ENCODE measurements at regions not wholly inside any gene's neighbourhood (a gene's known extent, or its start where the extent isn't known, plus 50 kb on each side); places are given as distances from the start of the nearest gene placed in this dataset.
A peak's percentile ranks its signal among the peaks of the same experiment; 100 is the strongest.
"Not testable (repeated sequence)": the region's sequence is repeated elsewhere in the genome, so short reads cannot be mapped to it uniquely, and the experiment has no call there.

GRCh38 chr13:24563087-24563486 lies 50.5 kb upstream of the PARP4 start:
- ATAC-seq (ENCODE audit: low FRiP score) (no peak), DNase-seq (ENCODE audit: low spot score) (no peak)
- TF ChIP-seq, protein P1, sequence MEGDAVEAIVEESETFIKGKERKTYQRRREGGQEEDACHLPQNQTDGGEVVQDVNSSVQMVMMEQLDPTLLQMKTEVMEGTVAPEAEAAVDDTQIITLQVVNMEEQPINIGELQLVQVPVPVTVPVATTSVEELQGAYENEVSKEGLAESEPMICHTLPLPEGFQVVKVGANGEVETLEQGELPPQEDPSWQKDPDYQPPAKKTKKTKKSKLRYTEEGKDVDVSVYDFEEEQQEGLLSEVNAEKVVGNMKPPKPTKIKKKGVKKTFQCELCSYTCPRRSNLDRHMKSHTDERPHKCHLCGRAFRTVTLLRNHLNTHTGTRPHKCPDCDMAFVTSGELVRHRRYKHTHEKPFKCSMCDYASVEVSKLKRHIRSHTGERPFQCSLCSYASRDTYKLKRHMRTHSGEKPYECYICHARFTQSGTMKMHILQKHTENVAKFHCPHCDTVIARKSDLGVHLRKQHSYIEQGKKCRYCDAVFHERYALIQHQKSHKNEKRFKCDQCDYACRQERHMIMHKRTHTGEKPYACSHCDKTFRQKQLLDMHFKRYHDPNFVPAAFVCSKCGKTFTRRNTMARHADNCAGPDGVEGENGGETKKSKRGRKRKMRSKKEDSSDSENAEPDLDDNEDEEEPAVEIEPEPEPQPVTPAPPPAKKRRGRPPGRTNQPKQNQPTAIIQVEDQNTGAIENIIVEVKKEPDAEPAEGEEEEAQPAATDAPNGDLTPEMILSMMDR (IDR thresholded peaks at IDR 0.05), result no peak

DNA sequence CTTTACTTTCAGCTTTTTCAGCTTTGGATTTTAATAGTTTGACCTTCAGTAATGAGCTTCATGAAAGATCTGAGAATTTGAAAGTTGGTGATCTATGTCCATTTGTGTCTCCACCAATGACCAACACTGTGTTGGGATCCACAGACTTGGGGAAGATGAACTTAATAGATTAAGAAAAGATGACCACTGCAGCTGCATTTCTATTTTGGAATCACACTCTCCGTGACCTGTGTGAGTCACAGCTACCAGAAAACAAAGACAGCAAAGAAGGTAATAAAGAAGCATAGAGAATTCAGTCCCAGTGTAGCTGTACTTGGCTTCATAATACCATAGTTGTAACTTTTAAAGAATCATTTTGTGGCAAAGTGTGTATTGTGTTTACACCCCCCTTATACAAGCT lies 51.4 kb upstream of the PARP4 start:
- ATAC-seq (ENCODE audit: low FRiP score); DNase-seq (ENCODE audit: low spot score): not testable (repeated sequence)

DNA sequence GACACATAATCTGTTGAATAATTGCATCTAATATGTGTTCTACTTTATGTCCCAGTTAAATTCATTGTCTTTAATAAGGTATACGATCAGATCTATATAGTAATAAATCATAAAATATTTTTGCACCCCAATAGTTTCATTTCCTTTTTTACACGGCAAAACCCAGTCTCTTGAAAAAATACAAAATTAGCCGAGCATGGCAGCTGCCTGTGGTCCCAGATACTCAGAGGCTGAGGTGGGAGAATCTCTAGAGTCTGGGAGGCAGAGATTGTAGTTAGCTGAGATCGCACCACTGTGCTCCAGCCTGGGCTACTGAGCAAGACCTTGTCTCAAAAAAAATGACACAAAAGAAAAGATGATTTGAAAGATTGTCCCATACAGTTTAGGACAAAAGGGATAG lies 52.3 kb upstream of the PARP4 start:
- no peak for ATAC-seq (ENCODE audit: low FRiP score)
- TF ChIP-seq, protein P1 (IDR thresholded peaks at IDR 0.05), result no peak

DNA sequence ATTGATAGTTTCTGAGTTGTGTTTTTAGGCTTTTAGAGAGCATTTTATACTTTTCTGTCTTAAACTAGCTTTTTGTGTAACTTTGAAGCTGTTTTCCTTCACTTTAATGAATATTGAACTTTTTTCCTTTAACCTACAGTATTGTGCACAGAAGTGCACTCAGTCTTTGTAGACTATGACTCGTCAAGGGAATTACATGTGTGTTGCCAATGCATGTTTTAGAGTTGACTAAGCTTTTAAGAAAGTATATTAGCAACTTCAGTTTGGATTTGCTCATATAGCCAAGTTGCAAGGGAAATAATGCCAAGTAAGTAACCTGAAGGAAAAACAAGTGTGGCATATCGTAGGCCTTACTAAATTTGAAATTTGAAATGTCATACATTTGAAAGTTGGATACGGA lies 55.0 kb upstream of the PARP4 start:
- ATAC-seq (ENCODE audit: low FRiP score), result peak; percentile 44
- DNase-seq (ENCODE audit: low spot score), result not testable (repeated sequence)

More for the DNA sequence above, 52.3 kb upstream of the PARP4 start:
- DNase-seq (ENCODE audit: low spot score), result no peak

GRCh38 chr13:24574847-24575246 lies 62.3 kb upstream of the PARP4 start:
- TF ChIP-seq, protein P1 (IDR thresholded peaks at IDR 0.05), result no peak
- no peak for DNase-seq (ENCODE audit: low spot score)
- no peak for ATAC-seq (ENCODE audit: low FRiP score)

- DNase-seq (ENCODE audit: low spot score); ATAC-seq (ENCODE audit: low FRiP score): not testable (repeated sequence)
These were observed 67.7 kb upstream of the PARP4 start for GRCh38 chr13:24580315-24580714.

DNA sequence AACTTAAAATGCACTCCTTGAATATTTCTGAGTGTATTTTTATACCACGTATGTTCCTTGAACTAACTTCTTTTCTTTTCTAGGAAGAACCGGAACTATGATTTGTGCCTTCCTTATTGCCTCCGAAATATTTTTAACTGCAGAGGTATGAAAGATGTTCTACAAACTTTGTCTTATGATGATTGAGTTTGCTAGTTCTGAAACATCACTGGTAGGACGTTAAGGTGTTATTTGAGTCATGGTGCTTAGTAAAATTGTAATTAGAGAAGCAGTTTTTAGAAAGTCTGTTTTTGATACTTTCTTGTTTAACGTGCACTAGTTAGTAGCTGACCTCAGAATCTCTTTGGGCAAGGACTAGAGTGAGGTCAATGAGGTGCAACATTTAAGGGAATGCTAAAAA lies 69.0 kb upstream of the PARP4 start:
- DNase-seq (ENCODE audit: low spot score); ATAC-seq (ENCODE audit: low FRiP score): not testable (repeated sequence)

GRCh38 chr13:24591697-24592096 lies 79.1 kb upstream of the PARP4 start:
- not testable (repeated sequence) for ATAC-seq (ENCODE audit: low FRiP score); DNase-seq (ENCODE audit: low spot score)

- not testable (repeated sequence) for DNase-seq (ENCODE audit: low spot score); ATAC-seq (ENCODE audit: low FRiP score)
These were observed 82.1 kb upstream of the ATP12A start for GRCh38 chr13:24597906-24598670.

GRCh38 chr13:24599019-24599791 lies 81.0 kb upstream of the ATP12A start:
- not testable (repeated sequence) for ATAC-seq (ENCODE audit: low FRiP score); DNase-seq (ENCODE audit: low spot score)

GRCh38 chr13:24605923-24606372 lies 74.3 kb upstream of the ATP12A start:
- ATAC-seq (ENCODE audit: low FRiP score) (no peak), DNase-seq (ENCODE audit: low spot score) (no peak)
- TF ChIP-seq, protein P1 (IDR thresholded peaks at IDR 0.05), result no peak
